ENCODE measurements at regions not wholly inside any gene's neighbourhood (a gene's known extent, or its start where the extent isn't known, plus 50 kb on each side); places are given as distances from the start of the nearest gene placed in this dataset.

- no peaks in the 10 kb centered on the region for H3K79me2 ChIP-seq (ENCODE audit: control insufficient read depth, insufficient read depth, low read length)
- DNase-seq (no peak), ATAC-seq (ENCODE audit: low read depth) (no peak)
- H3K9me3 ChIP-seq (ENCODE audit: control extremely low read depth in 1 of 3, control insufficient read depth in 2 of 3, insufficient read depth in 1 of 3, low read length in 2 of 3): no peaks in the 10 kb centered on the region
- Mint-ChIP-seq H3K27ac (no peak overlapping the region), H3K27me3 (no peaks in the 10 kb centered on the region), H3K4me3 (no peak overlapping the region), H3K4me1 (no peaks in the 10 kb centered on the region), H3K9me3 (ENCODE audit: insufficient read depth) (no peaks in the 10 kb centered on the region)
- H3K9ac ChIP-seq (ENCODE audit: low read length): no peak overlapping the region
- H3K4me2 ChIP-seq (replicated peaks; ENCODE audit: low read depth, low read length, poor library complexity, severe bottlenecking): no peak overlapping the region
- no peak overlapping the region for H2AFZ ChIP-seq (ENCODE audit: insufficient read depth, low read depth, low read length, poor library complexity, severe bottlenecking)
- intact Hi-C loops (cut with micrococcal nuclease): no loop called here
- WGBS (ENCODE audit: insufficient coverage): no CpG with 5 or more reads among the region's 4 CpGs
- ChIA-PET POLR2A (no interaction called here), CTCF (no interaction called here)
- no peaks in the 10 kb centered on the region for H3K27me3 ChIP-seq (replicated peaks in 1 of 4; ENCODE audit: control extremely low read depth in 1 of 4, control insufficient read depth in 3 of 4, insufficient read depth in 4 of 4, low read length in 3 of 4)
- no peak overlapping the region for H3K4me3 ChIP-seq (ENCODE audit: control extremely low read depth in 1 of 5, extremely low read depth in 1 of 5, insufficient read depth in 1 of 5, low read depth in 2 of 5, low read length in 4 of 5)
- H3K27ac ChIP-seq (ENCODE audit: low read length in 2 of 2): no peak overlapping the region
- H3K36me3 ChIP-seq (replicated peaks in 1 of 2; ENCODE audit: control extremely low read depth in 1 of 2, control insufficient read depth in 1 of 2, extremely low read depth in 1 of 2, insufficient read depth in 2 of 2, low read length in 1 of 2): no peaks in the 10 kb centered on the region
- H4K20me1 ChIP-seq (ENCODE audit: control insufficient read depth, insufficient read depth, low read length, poor library complexity, severe bottlenecking): no peaks in the 10 kb centered on the region
- H3K4me1 ChIP-seq (ENCODE audit: control insufficient read depth in 2 of 2, insufficient read depth in 2 of 2, low read length in 2 of 2): no peaks in the 10 kb centered on the region
- no peak for TF ChIP-seq EZH2 (IDR thresholded peaks at IDR 0.05; ENCODE audit: borderline replicate concordance, insufficient read depth, low read depth, low read length, poor library complexity, severe bottlenecking)
- no peak for TF ChIP-seq CTCF (IDR thresholded peaks at IDR 0.05)
Measured at GRCh38 chr10:36612436-36612835, 513.0 kb upstream of the ANKRD30A start.

GRCh38 chr10:36608866-36609265 lies 516.5 kb upstream of the ANKRD30A start:
- DNase-seq (no peak), ATAC-seq (ENCODE audit: low read depth) (no peak)
- no peak overlapping the region for H3K4me2 ChIP-seq (replicated peaks; ENCODE audit: low read depth, low read length, poor library complexity, severe bottlenecking)
- no peaks in the 10 kb centered on the region for H3K36me3 ChIP-seq (replicated peaks in 1 of 2; ENCODE audit: control extremely low read depth in 1 of 2, control insufficient read depth in 1 of 2, extremely low read depth in 1 of 2, insufficient read depth in 2 of 2, low read length in 1 of 2)
- H3K9me3 Mint-ChIP-seq (ENCODE audit: insufficient read depth): no peaks in the 10 kb centered on the region
- TF ChIP-seq CTCF (IDR thresholded peaks at IDR 0.05) (no peak), EZH2 (IDR thresholded peaks at IDR 0.05; ENCODE audit: borderline replicate concordance, insufficient read depth, low read depth, low read length, poor library complexity, severe bottlenecking) (no peak)
- H2AFZ ChIP-seq (ENCODE audit: insufficient read depth, low read depth, low read length, poor library complexity, severe bottlenecking): no peak overlapping the region
- no peak overlapping the region for H3K9ac ChIP-seq (ENCODE audit: low read length)
- H3K79me2 ChIP-seq (ENCODE audit: control insufficient read depth, insufficient read depth, low read length): no peaks in the 10 kb centered on the region
- no peaks in the 10 kb centered on the region for H3K27me3 Mint-ChIP-seq
- H3K4me3 Mint-ChIP-seq: no peak overlapping the region
- H3K4me1 Mint-ChIP-seq: no peaks in the 10 kb centered on the region
- WGBS (ENCODE audit: insufficient coverage): 100% methylated on average over 1 of the region's 4 CpGs
- H3K27ac Mint-ChIP-seq: no peak overlapping the region
- ChIA-PET POLR2A (no interaction called here), CTCF (no interaction called here)
- no peaks in the 10 kb centered on the region for H3K9me3 ChIP-seq (ENCODE audit: control extremely low read depth in 1 of 3, control insufficient read depth in 2 of 3, insufficient read depth in 1 of 3, low read length in 2 of 3)
- H3K4me3 ChIP-seq (ENCODE audit: control extremely low read depth in 1 of 5, extremely low read depth in 1 of 5, insufficient read depth in 1 of 5, low read depth in 2 of 5, low read length in 4 of 5): no peak overlapping the region
- H3K4me1 ChIP-seq (ENCODE audit: control insufficient read depth in 2 of 2, insufficient read depth in 2 of 2, low read length in 2 of 2): no peaks in the 10 kb centered on the region
- H3K27me3 ChIP-seq (replicated peaks in 1 of 4; ENCODE audit: control extremely low read depth in 1 of 4, control insufficient read depth in 3 of 4, insufficient read depth in 4 of 4, low read length in 3 of 4): no peaks in the 10 kb centered on the region
- H4K20me1 ChIP-seq (ENCODE audit: control insufficient read depth, insufficient read depth, low read length, poor library complexity, severe bottlenecking): no peaks in the 10 kb centered on the region
- no peak overlapping the region for H3K27ac ChIP-seq (ENCODE audit: low read length in 2 of 2)
- intact Hi-C loops (cut with micrococcal nuclease): no loop called here

All from B cell (primary cell).